Bronchial epithelial cell (primary cell): ENCODE measurements at regions not wholly inside any gene's neighbourhood (a gene's known extent, or its start where the extent isn't known, plus 50 kb on each side); places are given as distances from the start of the nearest gene placed in this dataset.
"Not testable (repeated sequence)": the region's sequence is repeated elsewhere in the genome, so short reads cannot be mapped to it uniquely, and the experiment has no call there.

Experiments
- DNase-seq: peaks from one replicate; pipeline ENCODE4 v3.0.0-alpha.2; 2010; ENCODE audit warnings: low read depth
- FAIRE-seq: peaks from 2 replicates; lab custom pipeline; 2011; peaks lifted over from hg19 to GRCh38; lab: Jason Lieb, UNC
- H3K27me3 ChIP-seq: 2 replicates; pipeline ENCODE4 v1.5.1; 2011; ENCODE audit warnings: low read length; ENCODE audit not compliant: control insufficient read depth, insufficient read depth
- H3K36me3 ChIP-seq: 2 replicates; pipeline ENCODE4 v1.5.1; 2011; ENCODE audit warnings: low read length; ENCODE audit not compliant: control insufficient read depth, insufficient read depth
- H3K4me3 ChIP-seq: 2 replicates; pipeline ENCODE4 v1.5.1; 2011; ENCODE audit warnings: mild to moderate bottlenecking, low read depth, low read length, control low read depth
- CTCF ChIP-seq: IDR thresholded peaks from 2 replicates; pipeline ENCODE4 v1.5.1; 2011; ENCODE audit warnings: mild to moderate bottlenecking, moderate library complexity, low read length, control low read depth, inconsistent platforms; ENCODE audit not compliant: insufficient read depth, severe bottlenecking

- no peak overlapping the region for H3K4me3 ChIP-seq
- TF ChIP-seq CTCF, result no peak
- DNase-seq (peak; percentile 90), FAIRE-seq (no peak)
- no peaks in the 10 kb centered on the region for H3K36me3 ChIP-seq
- H3K27me3 ChIP-seq, result no peaks in the 10 kb centered on the region
Observed at GRCh38 chr9:78089111-78089510, 57.5 kb upstream of the GNAQ start.

- H3K36me3 ChIP-seq, H3K4me3 ChIP-seq, H3K27me3 ChIP-seq, FAIRE-seq, DNase-seq: not testable (repeated sequence)
Observed at GRCh38 chr9:78088190-78088589, 56.6 kb upstream of the GNAQ start.
